BLaER1 (cell line): ENCODE measurements at regions not wholly inside any gene's neighbourhood (a gene's known extent, or its start where the extent isn't known, plus 50 kb on each side); places are given as distances from the start of the nearest gene placed in this dataset.

Experiments used
- H3K27ac ChIP-seq: shearing (Covaris generic); formaldehyde crosslinking; 2 replicates; pipeline ENCODE4 v1.8.1; 2022
- H3K27me3 ChIP-seq: shearing (Covaris generic); formaldehyde crosslinking; 2 replicates; pipeline ENCODE4 v1.8.1; 2022
- H3K36me3 ChIP-seq: shearing (Covaris generic); formaldehyde crosslinking; 2 replicates; pipeline ENCODE4 v1.8.1; 2022
- H3K4me1 ChIP-seq: shearing (Covaris generic); formaldehyde crosslinking; 2 replicates; pipeline ENCODE4 v1.8.1; 2022
- H3K4me2 ChIP-seq: shearing (Covaris generic); formaldehyde crosslinking; 2 replicates; pipeline ENCODE4 v1.8.1; 2022
- H3K4me3 ChIP-seq: shearing (Covaris generic); formaldehyde crosslinking; 2 replicates; pipeline ENCODE4 v1.8.1; 2022
- H3K9ac ChIP-seq: shearing (Covaris generic); formaldehyde crosslinking; 2 replicates; pipeline ENCODE4 v1.8.1; 2022
- H3K9me3 ChIP-seq: shearing (Covaris generic); formaldehyde crosslinking; 2 replicates; pipeline ENCODE4 v1.8.1; 2022
- H4K20me1 ChIP-seq: shearing (Covaris generic); formaldehyde crosslinking; 2 replicates; pipeline ENCODE4 v1.8.1; 2022
- Cebpa-rat ChIP-seq: shearing (Covaris generic); IDR thresholded peaks from 2 replicates; pipeline ENCODE4 v1.8.1; 2022

DNA sequence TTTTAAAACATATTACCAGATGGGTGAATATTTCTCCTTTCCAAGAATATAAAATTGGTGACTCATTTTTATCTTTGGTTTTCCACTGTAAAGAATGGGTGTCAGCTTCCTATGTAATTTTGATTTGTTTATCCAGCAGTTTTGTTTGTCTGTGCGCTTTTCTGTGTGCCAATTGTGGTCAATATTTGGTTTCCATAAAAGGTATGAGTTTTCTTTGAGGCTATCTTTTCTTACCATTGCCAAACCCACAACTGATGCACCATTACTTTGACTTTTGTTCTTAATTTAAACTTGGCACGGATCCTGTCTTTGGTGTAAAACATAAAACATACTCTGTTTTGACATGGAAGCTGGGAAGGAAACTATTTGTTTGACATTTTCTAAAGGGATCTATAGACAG is 78.8 kb upstream of the NAV3 start:
- Histone ChIP-seq H3K4me1 (no peaks in the 10 kb centered on the region), H3K4me2 (no peak overlapping the region), H3K9ac (no peak overlapping the region), H3K27ac (no peak overlapping the region), H3K9me3 (no peaks in the 10 kb centered on the region), H3K27me3 (no peaks in the 10 kb centered on the region), H3K4me3 (no peak overlapping the region), H4K20me1 (no peaks in the 10 kb centered on the region), H3K36me3 (no peaks in the 10 kb centered on the region)
- TF ChIP-seq Cebpa-rat: no peak

DNA sequence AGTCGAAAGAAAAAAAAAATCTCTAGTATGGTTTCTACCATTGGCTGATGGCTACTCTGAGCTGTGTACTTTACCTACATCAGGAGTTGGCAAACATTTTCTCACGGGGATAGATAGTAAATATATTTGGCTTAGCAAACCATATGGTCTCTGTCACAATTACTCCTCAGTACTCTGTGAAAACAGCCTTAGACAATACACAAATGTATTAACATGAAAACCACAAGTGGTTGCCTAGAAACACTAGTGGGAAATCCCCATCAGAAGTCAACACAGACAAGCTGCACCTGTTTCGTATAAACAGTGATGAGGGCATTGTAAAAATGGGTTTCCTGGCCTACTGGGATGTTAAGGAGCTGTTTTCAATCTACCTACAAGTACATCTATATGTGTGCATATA is 84.6 kb upstream of the NAV3 start:
- no peak overlapping the region for H3K4me3 ChIP-seq
- no peak overlapping the region; the same call in 1 of the 2 replicates for H3K4me2 ChIP-seq
- no peaks in the 10 kb centered on the region for H3K27me3 ChIP-seq
- no peak overlapping the region for H3K27ac ChIP-seq
- TF ChIP-seq Cebpa-rat: no peak
- H3K4me1 ChIP-seq: peaks cover 11% of the 10 kb centered on the region
- H3K9me3 ChIP-seq: no peaks in the 10 kb centered on the region
- no peaks in the 10 kb centered on the region for H3K36me3 ChIP-seq
- no peak overlapping the region for H3K9ac ChIP-seq
- H4K20me1 ChIP-seq: no peaks in the 10 kb centered on the region

DNA sequence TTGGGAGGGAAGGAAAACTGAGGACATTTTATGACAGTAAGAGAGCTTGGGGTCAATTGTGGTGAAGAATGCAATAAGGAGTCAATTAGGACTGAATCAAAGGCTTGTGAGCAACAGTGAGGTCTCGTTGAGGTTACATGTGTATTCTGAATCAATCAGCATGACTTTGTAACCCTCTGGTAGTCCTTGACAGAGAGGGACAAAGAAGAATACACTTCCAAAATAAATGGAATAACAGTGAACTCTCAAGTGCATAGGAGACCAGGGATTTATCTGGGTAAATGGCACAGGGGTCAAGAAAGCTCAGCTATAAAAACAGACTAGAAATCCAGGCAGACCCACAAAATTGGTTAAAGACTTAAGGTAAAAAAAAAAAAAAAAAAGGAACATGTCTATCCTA is 85.1 kb upstream of the NAV3 start:
- Histone ChIP-seq H4K20me1 (no peaks in the 10 kb centered on the region), H3K4me1 (peaks cover 11% of the 10 kb centered on the region), H3K4me2 (no peak overlapping the region; the same call in 1 of the 2 replicates), H3K27me3 (no peaks in the 10 kb centered on the region), H3K9me3 (no peaks in the 10 kb centered on the region), H3K36me3 (no peaks in the 10 kb centered on the region), H3K4me3 (no peak overlapping the region), H3K27ac (no peak overlapping the region), H3K9ac (no peak overlapping the region)
- TF ChIP-seq Cebpa-rat: no peak

DNA sequence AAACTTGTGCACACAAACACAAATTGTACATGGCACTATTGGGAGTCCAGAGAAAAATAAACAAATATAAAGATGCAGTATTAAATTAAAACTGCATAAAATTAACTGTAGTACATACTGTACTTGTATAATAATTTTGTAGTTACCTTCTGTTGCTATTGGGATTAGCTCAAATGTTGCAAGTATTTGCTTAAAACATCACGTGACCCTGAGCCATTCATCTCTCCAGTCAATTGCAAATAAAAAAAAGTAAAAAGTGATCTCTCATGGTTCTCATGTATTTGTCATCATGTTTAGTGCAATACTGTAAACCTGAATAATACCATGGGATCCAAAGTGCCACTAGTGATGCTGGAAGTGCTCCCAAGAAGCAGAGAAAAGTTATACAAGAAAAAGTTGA is 88.1 kb upstream of the NAV3 start:
- no peak overlapping the region for H3K4me3 ChIP-seq
- no peak overlapping the region for H3K9ac ChIP-seq
- no peak overlapping the region for H3K27ac ChIP-seq
- no peaks in the 10 kb centered on the region for H3K36me3 ChIP-seq
- TF ChIP-seq Cebpa-rat: no peak
- no peaks in the 10 kb centered on the region for H3K27me3 ChIP-seq
- no peaks in the 10 kb centered on the region for H3K9me3 ChIP-seq
- H3K4me2 ChIP-seq: no peak overlapping the region
- H3K4me1 ChIP-seq: peaks cover 11% of the 10 kb centered on the region
- H4K20me1 ChIP-seq: no peaks in the 10 kb centered on the region

DNA sequence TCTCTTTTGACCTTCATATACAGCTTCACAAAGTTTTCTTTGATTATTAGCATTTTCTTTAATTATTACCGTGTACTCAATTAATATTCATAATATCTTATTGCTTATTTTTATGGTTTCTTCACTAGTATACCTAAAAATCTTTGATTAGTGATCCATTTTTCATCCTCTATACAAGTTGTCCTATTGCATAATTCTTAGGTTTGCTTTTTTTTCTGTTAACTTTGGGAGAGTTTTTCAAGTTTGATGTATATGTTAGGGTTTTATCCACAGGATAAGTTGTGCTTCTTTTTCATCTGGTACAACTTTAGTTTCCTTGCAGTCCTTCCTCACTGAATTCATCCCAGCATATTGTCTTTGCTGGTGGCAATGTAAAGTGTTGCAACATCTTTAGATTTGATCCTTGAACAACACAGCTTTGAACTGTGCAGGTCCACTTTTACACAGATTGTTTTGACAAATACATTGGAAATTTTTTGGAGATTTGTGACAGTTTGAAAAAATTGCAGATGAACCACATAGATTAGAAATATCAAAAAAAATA is 88.6 kb upstream of the NAV3 start:
- H3K4me1 ChIP-seq: peaks cover 11% of the 10 kb centered on the region
- no peaks in the 10 kb centered on the region for H4K20me1 ChIP-seq
- no peak; the same call in 1 of the 2 replicates for TF ChIP-seq Cebpa-rat
- no peaks in the 10 kb centered on the region for H3K27me3 ChIP-seq
- H3K27ac ChIP-seq: no peak overlapping the region
- no peak overlapping the region for H3K4me3 ChIP-seq
- H3K9ac ChIP-seq: no peak overlapping the region
- no peak overlapping the region for H3K4me2 ChIP-seq
- no peaks in the 10 kb centered on the region for H3K36me3 ChIP-seq
- H3K9me3 ChIP-seq: no peaks in the 10 kb centered on the region

DNA sequence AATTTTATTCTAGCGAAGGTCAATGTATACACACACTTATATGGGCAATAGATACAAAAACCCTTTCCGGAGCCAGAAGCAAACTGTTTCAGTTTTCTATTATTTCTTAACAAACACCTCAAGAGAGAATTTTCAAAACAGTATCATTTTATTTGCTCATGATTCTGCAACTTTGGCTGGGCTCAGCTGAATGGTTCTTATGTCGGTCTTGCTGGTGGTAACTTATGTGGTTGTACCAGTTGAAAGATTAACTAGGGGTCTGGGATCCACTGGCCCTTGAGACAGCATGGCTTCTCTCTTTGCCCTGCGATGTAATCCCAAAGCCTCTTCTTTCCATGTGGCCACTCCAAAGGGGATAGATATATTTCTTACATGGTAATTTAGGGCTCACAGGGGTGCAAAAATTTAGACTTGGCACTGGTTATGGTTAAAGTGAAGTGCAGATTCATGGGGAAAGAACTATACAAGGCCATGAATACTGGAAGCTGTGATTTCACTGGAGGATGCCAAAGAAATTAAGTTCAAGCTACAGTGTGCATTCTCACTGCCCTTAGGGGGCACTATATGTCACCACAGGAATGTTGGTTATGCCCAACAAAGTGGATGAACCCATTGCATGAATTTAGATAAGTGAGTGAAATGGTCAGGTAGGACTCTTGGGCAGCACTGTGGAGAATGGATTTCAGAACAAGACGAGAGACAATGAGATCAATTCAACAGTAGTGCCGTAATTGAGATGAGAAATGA is 94.3 kb upstream of the NAV3 start:
- no peaks in the 10 kb centered on the region for H3K9me3 ChIP-seq
- H3K4me1 ChIP-seq: no peaks in the 10 kb centered on the region
- no peak for TF ChIP-seq Cebpa-rat
- H3K4me3 ChIP-seq: no peak overlapping the region
- H3K4me2 ChIP-seq: no peak overlapping the region
- H3K27ac ChIP-seq: no peak overlapping the region
- H3K27me3 ChIP-seq: no peaks in the 10 kb centered on the region
- H3K36me3 ChIP-seq: no peaks in the 10 kb centered on the region
- no peaks in the 10 kb centered on the region for H4K20me1 ChIP-seq
- no peak overlapping the region for H3K9ac ChIP-seq

DNA sequence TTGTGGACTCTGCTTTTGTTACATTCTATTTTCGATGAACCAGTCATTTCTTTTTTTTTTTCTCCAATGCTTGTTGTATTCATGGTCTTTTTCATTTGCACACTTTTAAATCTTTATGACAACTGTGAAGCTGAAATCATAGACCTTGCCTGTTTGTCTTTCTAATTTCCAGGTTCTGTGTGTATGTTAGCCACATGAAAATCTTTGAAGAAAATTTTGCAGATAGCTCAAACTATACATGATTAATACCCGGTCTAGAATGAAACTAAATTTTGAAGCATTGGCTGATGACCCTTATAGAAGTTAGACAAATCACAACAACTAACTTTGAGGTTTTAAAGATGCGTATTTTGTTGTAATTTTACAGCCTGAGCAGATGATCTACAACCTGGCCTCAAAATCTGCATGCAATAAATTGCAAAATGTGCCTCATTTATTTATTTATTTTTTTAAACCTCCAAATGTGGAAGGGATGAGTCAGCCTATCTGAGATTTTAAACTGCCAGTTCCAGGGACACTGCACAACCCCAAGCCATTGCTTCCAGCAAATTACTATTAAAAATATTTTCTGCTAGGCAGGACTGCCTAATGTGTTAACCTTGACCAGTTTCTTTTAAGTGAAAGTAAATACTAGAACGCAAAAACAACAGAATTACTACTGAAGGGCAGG is 96.3 kb upstream of the NAV3 start:
- Histone ChIP-seq H4K20me1 (no peaks in the 10 kb centered on the region), H3K4me2 (no peak overlapping the region), H3K27ac (no peak overlapping the region), H3K4me3 (no peak overlapping the region), H3K27me3 (no peaks in the 10 kb centered on the region), H3K36me3 (no peaks in the 10 kb centered on the region), H3K4me1 (no peaks in the 10 kb centered on the region), H3K9me3 (no peaks in the 10 kb centered on the region), H3K9ac (no peak overlapping the region)
- no peak for TF ChIP-seq Cebpa-rat

DNA sequence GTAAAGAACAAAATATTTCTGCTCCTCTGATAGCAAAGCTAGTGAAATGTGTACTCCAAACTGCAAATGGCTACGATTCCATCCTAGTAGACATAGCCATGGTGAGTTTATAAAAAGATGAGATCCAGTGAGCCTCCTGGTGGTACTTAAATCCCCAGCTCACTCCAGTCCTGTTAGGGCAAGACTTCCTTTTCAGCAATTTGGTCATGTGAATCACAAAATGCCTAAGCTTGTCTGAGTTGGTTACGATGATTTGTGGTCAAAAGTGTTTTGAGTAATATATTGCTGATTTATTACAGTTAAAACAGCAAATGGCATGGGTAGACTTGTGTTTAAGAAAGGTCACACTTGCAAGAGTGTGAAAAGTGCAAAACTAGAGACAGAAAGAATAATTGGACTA is 102.7 kb upstream of the NAV3 start:
- H3K9me3 ChIP-seq: no peaks in the 10 kb centered on the region
- no peaks in the 10 kb centered on the region for H4K20me1 ChIP-seq
- H3K4me2 ChIP-seq: no peak overlapping the region
- TF ChIP-seq Cebpa-rat: no peak
- no peaks in the 10 kb centered on the region for H3K27me3 ChIP-seq
- H3K4me3 ChIP-seq: no peak overlapping the region
- no peak overlapping the region for H3K9ac ChIP-seq
- H3K4me1 ChIP-seq: no peaks in the 10 kb centered on the region
- no peak overlapping the region for H3K27ac ChIP-seq
- no peaks in the 10 kb centered on the region for H3K36me3 ChIP-seq

DNA sequence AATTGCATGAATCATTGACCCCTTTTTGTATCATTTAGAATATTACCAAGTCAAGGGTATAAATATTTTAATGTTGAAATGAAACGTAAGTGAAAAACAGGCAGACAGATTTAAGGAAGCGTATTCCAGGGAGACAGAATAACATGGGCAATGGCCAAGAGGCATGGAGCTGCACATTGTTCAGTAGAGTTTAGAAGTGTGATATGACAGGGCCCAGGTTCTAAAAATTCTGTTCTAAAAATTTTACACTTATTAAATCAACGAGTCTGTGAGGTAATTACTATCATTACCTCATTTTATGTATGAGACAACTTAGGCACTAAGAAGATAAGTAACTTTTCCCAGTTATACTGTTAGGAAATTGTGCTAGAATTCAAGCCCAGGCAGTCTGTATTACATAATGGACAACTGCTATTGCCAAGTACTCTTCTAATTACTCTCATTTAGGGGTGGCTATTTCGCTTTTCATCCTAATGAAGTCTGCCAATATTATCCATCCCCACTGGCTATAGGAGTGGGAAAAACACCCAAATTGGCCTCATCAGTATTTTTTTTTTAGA is 103.2 kb upstream of the NAV3 start:
- Histone ChIP-seq H3K4me1 (no peaks in the 10 kb centered on the region), H4K20me1 (no peaks in the 10 kb centered on the region), H3K27ac (no peak overlapping the region), H3K27me3 (no peaks in the 10 kb centered on the region), H3K36me3 (no peaks in the 10 kb centered on the region), H3K9me3 (no peaks in the 10 kb centered on the region), H3K4me2 (no peak overlapping the region), H3K4me3 (no peak overlapping the region), H3K9ac (no peak overlapping the region)
- no peak for TF ChIP-seq Cebpa-rat

DNA sequence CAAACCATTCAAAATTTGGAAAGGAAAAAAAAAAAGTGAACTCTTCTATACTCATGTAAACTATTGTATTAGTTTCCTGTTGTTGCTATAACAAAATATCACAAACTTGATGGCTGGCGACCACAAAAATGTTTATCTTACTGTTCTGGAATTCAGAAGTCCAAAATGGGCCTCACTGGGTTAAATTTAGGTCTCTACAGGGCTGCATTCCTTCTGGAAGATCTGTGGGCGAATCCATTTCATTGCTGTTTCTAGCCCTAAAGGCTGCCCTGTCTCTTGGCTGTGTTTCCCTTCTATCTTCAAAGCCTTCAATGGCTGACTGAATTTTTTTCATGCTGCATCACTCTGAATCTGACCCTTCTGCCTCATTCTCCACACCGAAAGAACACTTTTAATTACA is 105.1 kb upstream of the NAV3 start:
- Histone ChIP-seq H3K4me3 (no peak overlapping the region), H3K36me3 (no peaks in the 10 kb centered on the region), H3K4me1 (no peaks in the 10 kb centered on the region), H3K27ac (no peak overlapping the region), H4K20me1 (no peaks in the 10 kb centered on the region), H3K4me2 (no peak overlapping the region), H3K9ac (no peak overlapping the region), H3K27me3 (no peaks in the 10 kb centered on the region), H3K9me3 (no peaks in the 10 kb centered on the region)
- TF ChIP-seq Cebpa-rat: no peak
